IMR-90 (cell line): ENCODE measurements at regions not wholly inside any gene's neighbourhood (a gene's known extent, or its start where the extent isn't known, plus 50 kb on each side); places are given as distances from the start of the nearest gene placed in this dataset.
A peak's percentile ranks its signal among the peaks of the same experiment; 100 is the strongest.

ENCODE experiments used
- ATAC-seq: fragments of 200-7000 bp; cut with Tn5 transposase; 2 replicates; pipeline ENCODE4 v1.9.1; 2020; ENCODE audit warnings: low read depth, mild to moderate bottlenecking, moderate library complexity
- BruUV-seq: library from RNA; stranded (reverse); fragments of 400-500 nt; replicated peaks from 2 replicates; lab custom pipeline; 2021; lab: Mats Ljungman, UMichigan
- CTCF ChIA-PET: fragments of 300-600 bp; formaldehyde crosslinking; extraction: SDS; loops from one replicate; lab custom pipeline; 2021; ENCODE audit warnings: antibody characterized with exemption; lab: Yijun Ruan, JAX
- POLR2A ChIA-PET: fragments of 300-600 bp; sonication (Branson Sonifier 250); formaldehyde crosslinking; loops from one replicate; lab custom pipeline; 2022; ENCODE audit warnings: antibody characterized with exemption; ENCODE audit not compliant: unreplicated experiment; lab: Charles Lee
- DNase-seq: peaks from one replicate; pipeline ENCODE4 v3.0.0; 2013
- H2AFZ ChIP-seq: replicated peaks from 2 replicates; pipeline ENCODE3; 2013; ENCODE audit warnings: low read length, mild to moderate bottlenecking; ENCODE audit not compliant: poor library complexity
- H2AK5ac ChIP-seq: 2 replicates; pipeline ENCODE4 v1.6.1; 2013; ENCODE audit warnings: low read depth, low read length, inconsistent platforms
- H2AK9ac ChIP-seq: replicated peaks from 2 replicates; pipeline ENCODE3; 2013; ENCODE audit warnings: mild to moderate bottlenecking, low read depth, low read length, moderate library complexity; ENCODE audit not compliant: poor library complexity
- H2BK120ac ChIP-seq: 2 replicates; pipeline ENCODE4 v1.6.1; 2013; ENCODE audit warnings: low read depth, low read length, inconsistent platforms
- H2BK15ac ChIP-seq: 3 replicates; pipeline ENCODE4 v1.6.1; 2013; ENCODE audit warnings: low read depth, low read length, inconsistent platforms
- H2BK20ac ChIP-seq: 2 replicates; pipeline ENCODE4 v1.6.1; 2013; ENCODE audit warnings: low read depth, mild to moderate bottlenecking, inconsistent platforms, low read length, moderate library complexity
- H2BK5ac ChIP-seq: 2 replicates; pipeline ENCODE4 v1.6.1; 2013; ENCODE audit warnings: mild to moderate bottlenecking, low read depth, low read length, inconsistent platforms; ENCODE audit not compliant: poor library complexity, severe bottlenecking
- H3K14ac ChIP-seq: replicated peaks from 2 replicates; pipeline ENCODE4 v1.6.1; 2013; ENCODE audit warnings: low read depth, low read length, inconsistent platforms
- H3K18ac ChIP-seq: 2 replicates; pipeline ENCODE4 v1.6.1; 2013; ENCODE audit warnings: low read depth, low read length, control low read depth
- H3K23ac ChIP-seq: 2 replicates; pipeline ENCODE4 v1.6.1; 2013; ENCODE audit warnings: low read depth, low read length, inconsistent platforms
- H3K27ac ChIP-seq: 2 replicates; pipeline ENCODE4 v1.5.1; 2013; ENCODE audit warnings: mild to moderate bottlenecking, control low read depth, low read length; ENCODE audit not compliant: insufficient read depth
- H3K27me3 ChIP-seq: 2 replicates; pipeline ENCODE4 v1.6.1; 2013; ENCODE audit warnings: low read length; ENCODE audit not compliant: control insufficient read depth, insufficient read depth
- H3K36me3 ChIP-seq: 2 replicates; pipeline ENCODE4 v1.6.1; 2013; ENCODE audit warnings: low read length, mixed read lengths; ENCODE audit not compliant: control insufficient read depth, insufficient read depth
- H3K4ac ChIP-seq: 2 replicates; pipeline ENCODE4 v1.6.1; 2013; ENCODE audit warnings: low read depth, low read length, inconsistent platforms
- H3K4me1 ChIP-seq: 2 replicates; pipeline ENCODE4 v1.6.1; 2013; ENCODE audit warnings: low read length, mixed read lengths; ENCODE audit not compliant: control insufficient read depth, insufficient read depth
- H3K4me2 ChIP-seq: 2 replicates; pipeline ENCODE4 v1.6.1; 2013; ENCODE audit warnings: low read depth, mild to moderate bottlenecking, control low read depth, low read length, moderate library complexity
- H3K4me3 ChIP-seq: 2 replicates; pipeline ENCODE4 v1.5.1; 2013; ENCODE audit warnings: low read depth, mild to moderate bottlenecking, control low read depth, low read length, moderate library complexity; ENCODE audit not compliant: insufficient read depth
- H3K56ac ChIP-seq: 2 replicates; pipeline ENCODE4 v1.6.1; 2013; ENCODE audit warnings: low read length, inconsistent platforms; ENCODE audit not compliant: insufficient read depth; ENCODE audit errors: extremely low read depth
- H3K79me1 ChIP-seq, 2 experiments: 2 replicates each; pipeline ENCODE4 v1.6.1; 2013; ENCODE audit warnings: low read length in 2 of 2, inconsistent platforms in 1 of 2, low read depth in 1 of 2
- H3K9ac ChIP-seq: 2 replicates; pipeline ENCODE4 v1.6.1; 2013; ENCODE audit warnings: low read depth, low read length, control low read depth
- H3K9me1 ChIP-seq: 2 replicates; pipeline ENCODE4 v1.6.1; 2013; ENCODE audit warnings: low read length, inconsistent platforms; ENCODE audit not compliant: insufficient read depth
- H3K9me3 ChIP-seq: 2 replicates; pipeline ENCODE4 v1.6.1; 2013; ENCODE audit warnings: low read length; ENCODE audit not compliant: control insufficient read depth, insufficient read depth
- H4K20me1 ChIP-seq: 2 replicates; pipeline ENCODE4 v1.6.1; 2013; ENCODE audit warnings: low read length, inconsistent platforms; ENCODE audit not compliant: insufficient read depth
- H4K5ac ChIP-seq: 2 replicates; pipeline ENCODE4 v1.6.1; 2013; ENCODE audit warnings: mild to moderate bottlenecking, low read depth, low read length, control low read depth
- H4K8ac ChIP-seq, 2 experiments: 2 replicates each; pipeline ENCODE4 v1.6.1; 2013; ENCODE audit warnings: low read depth in 2 of 2, low read length in 2 of 2, control low read depth in 1 of 2, inconsistent platforms in 1 of 2
- H4K91ac ChIP-seq: 2 replicates; pipeline ENCODE4 v1.6.1; 2013; ENCODE audit warnings: low read depth, low read length, inconsistent platforms; ENCODE audit not compliant: insufficient read depth
- CHD1 ChIP-seq: IDR thresholded peaks from 2 replicates; pipeline ENCODE4 v1.6.1; 2012; ENCODE audit warnings: low read depth, low read length, improper control_type of control experiment
- ELK1 ChIP-seq: fragments of 150-350 bp; IDR thresholded peaks from 2 replicates; pipeline ENCODE4 v1.6.1; 2016; ENCODE audit warnings: low read depth, mild to moderate bottlenecking, low read length, moderate library complexity, borderline replicate concordance
- MAFK ChIP-seq: IDR thresholded peaks from 2 replicates; pipeline ENCODE4 v1.6.1; 2012; ENCODE audit warnings: low read depth, low read length, improper control_type of control experiment
- MXI1 ChIP-seq: IDR thresholded peaks from 2 replicates; pipeline ENCODE4 v1.6.1; 2012; ENCODE audit warnings: low read depth, mild to moderate bottlenecking, low read length, moderate library complexity, borderline replicate concordance
- POLR2A ChIP-seq: IDR thresholded peaks from 2 replicates; pipeline ENCODE4 v1.6.1; 2012; ENCODE audit warnings: mild to moderate bottlenecking, low read depth, low read length
- dilution Hi-C: fragments of 300-500 bp; cut with HindIII; formaldehyde crosslinking; loops from one replicate; pipeline ENCODE4 v1.14.3; 2018; ENCODE audit warnings: low sequenced_read_pairs; ENCODE audit not compliant: unreplicated experiment
- in situ Hi-C: fragments of 300-500 bp; cut with MboI; formaldehyde crosslinking; loops from 3 replicates; pipeline ENCODE4 v1.14.3; 2019; ENCODE audit warnings: low sequenced_read_pairs, inconsistent platforms, mixed read lengths
- intact Hi-C: fragments of 100-400 bp; cut with micrococcal nuclease; formaldehyde crosslinking; loops from 2 replicates; pipeline ENCODE4 v1.10.0; 2022
- TF ChIP-seq, protein P1 (sequence below): conservative IDR thresholded peaks from 2 replicates; pipeline ENCODE4 v1.5.1; 2012; ENCODE audit warnings: mild to moderate bottlenecking, low read depth, low read length, improper control_type of control experiment

GRCh38 chr6:94498099-94498498 lies 1078.7 kb upstream of the EPHA7 start:
- H2BK5ac ChIP-seq: no peak overlapping the region
- no peak overlapping the region for H2BK120ac ChIP-seq
- DNase-seq: no peak
- no peak overlapping the region for H3K56ac ChIP-seq
- no peak overlapping the region for H3K4me3 ChIP-seq
- in situ Hi-C loops: no loop called here
- no peaks in the 10 kb centered on the region for H3K79me1 ChIP-seq
- no peaks in the 10 kb centered on the region for H3K36me3 ChIP-seq
- H3K9me1 ChIP-seq: no peaks in the 10 kb centered on the region
- H4K8ac ChIP-seq: no peak overlapping the region
- dilution Hi-C loops: no loop called here
- H2AK9ac ChIP-seq: no peak overlapping the region
- no peak overlapping the region for H3K9ac ChIP-seq
- no peak overlapping the region for H4K5ac ChIP-seq
- no peak for TF ChIP-seq ELK1
- TF ChIP-seq POLR2A: no peak
- no peak for TF ChIP-seq CHD1
- no peak for TF ChIP-seq MXI1
- peak; percentile 41; the same call in 1 of the 2 replicates for TF ChIP-seq MAFK
- TF ChIP-seq, protein P1, sequence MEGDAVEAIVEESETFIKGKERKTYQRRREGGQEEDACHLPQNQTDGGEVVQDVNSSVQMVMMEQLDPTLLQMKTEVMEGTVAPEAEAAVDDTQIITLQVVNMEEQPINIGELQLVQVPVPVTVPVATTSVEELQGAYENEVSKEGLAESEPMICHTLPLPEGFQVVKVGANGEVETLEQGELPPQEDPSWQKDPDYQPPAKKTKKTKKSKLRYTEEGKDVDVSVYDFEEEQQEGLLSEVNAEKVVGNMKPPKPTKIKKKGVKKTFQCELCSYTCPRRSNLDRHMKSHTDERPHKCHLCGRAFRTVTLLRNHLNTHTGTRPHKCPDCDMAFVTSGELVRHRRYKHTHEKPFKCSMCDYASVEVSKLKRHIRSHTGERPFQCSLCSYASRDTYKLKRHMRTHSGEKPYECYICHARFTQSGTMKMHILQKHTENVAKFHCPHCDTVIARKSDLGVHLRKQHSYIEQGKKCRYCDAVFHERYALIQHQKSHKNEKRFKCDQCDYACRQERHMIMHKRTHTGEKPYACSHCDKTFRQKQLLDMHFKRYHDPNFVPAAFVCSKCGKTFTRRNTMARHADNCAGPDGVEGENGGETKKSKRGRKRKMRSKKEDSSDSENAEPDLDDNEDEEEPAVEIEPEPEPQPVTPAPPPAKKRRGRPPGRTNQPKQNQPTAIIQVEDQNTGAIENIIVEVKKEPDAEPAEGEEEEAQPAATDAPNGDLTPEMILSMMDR: no peak
- H3K9me3 ChIP-seq: no peaks in the 10 kb centered on the region
- H3K14ac ChIP-seq: no peak overlapping the region
- no peaks in the 10 kb centered on the region for H3K27me3 ChIP-seq
- H3K27ac ChIP-seq: no peak overlapping the region
- no peak overlapping the region for H3K18ac ChIP-seq
- no peak overlapping the region for H2AFZ ChIP-seq
- no peak overlapping the region for H2BK20ac ChIP-seq
- intact Hi-C loops: no loop called here
- H4K91ac ChIP-seq: no peak overlapping the region
- no peak for ATAC-seq
- H3K4ac ChIP-seq: no peak overlapping the region
- CTCF ChIA-PET: no interaction called here
- POLR2A ChIA-PET: no interaction called here
- no peak overlapping the region for H3K23ac ChIP-seq
- H4K20me1 ChIP-seq: no peaks in the 10 kb centered on the region
- H2BK15ac ChIP-seq: no peak overlapping the region
- no peak overlapping the region for H2AK5ac ChIP-seq
- no TSS peak for BruUV-seq
- H3K4me1 ChIP-seq: no peaks in the 10 kb centered on the region
- H3K4me2 ChIP-seq: no peak overlapping the region
